Gastrocnemius medialis (tissue), 4 donors: ENCODE measurements at regions not wholly inside any gene's neighbourhood (a gene's known extent, or its start where the extent isn't known, plus 50 kb on each side); places are given as distances from the start of the nearest gene placed in this dataset.

Experiments
- ATAC-seq, 2 donors: fragments of 150-250 bp; one replicate each; pipeline ENCODE4 v1.9.1; 2016
- DNase-seq, 2 donors: peaks; one replicate each; pipeline ENCODE4 v3.0.0-alpha.2; 2019
- H3K27ac ChIP-seq, 4 donors: fragments of 200-600 bp; sonication (generic); 1 replicate in 1 of 4; 2 replicates in 3 of 4; pipeline ENCODE4 v1.5.1; 2016 to 2018; ENCODE audit warnings: mild to moderate bottlenecking in 2 of 4, moderate library complexity in 1 of 4
- H3K27me3 ChIP-seq, 3 donors: fragments of 200-600 bp; sonication (generic) in 2 of 3; 1 replicate in 1 of 3; 2 replicates in 2 of 3; pipeline versions ENCODE4 v1.5.1 to v1.6.0; 2016 to 2019; ENCODE audit warnings: mild to moderate bottlenecking in 1 of 3, moderate library complexity in 1 of 3
- H3K36me3 ChIP-seq, 2 donors: fragments of 200-600 bp; sonication (generic) in 1 of 2; one replicate each; pipeline ENCODE4 v1.5.1; 2017 to 2018
- H3K4me1 ChIP-seq, 2 donors: fragments of 200-600 bp; sonication (generic) in 1 of 2; one replicate each; pipeline ENCODE4 v1.5.1; 2016 to 2017; ENCODE audit warnings: mild to moderate bottlenecking in 2 of 2
- H3K4me3 ChIP-seq, 4 donors: fragments of 200-600 bp; sonication (generic) in 3 of 4; 1 replicate in 1 of 4; 2 replicates in 3 of 4; pipeline ENCODE4 v1.5.1; 2016 to 2019; ENCODE audit warnings: mild to moderate bottlenecking in 2 of 4
- H3K9me3 ChIP-seq, 3 donors: fragments of 200-600 bp; sonication (generic) in 2 of 3; 1 replicate in 1 of 3; 2 replicates in 2 of 3; pipeline ENCODE4 v1.5.1; 2016 to 2019
- CTCF ChIP-seq, 5 experiments: fragments of 450-650 bp in 3 of 5; fragments of 200-600 bp in 2 of 5; sonication (generic) in 2 of 5; IDR thresholded peaks in 4 of 5; conservative IDR thresholded peaks in 1 of 5; 1 replicate in 4 of 5; 2 replicates in 1 of 5; pipeline ENCODE4 v1.5.1; 2016 to 2019; ENCODE audit warnings: antibody characterized with exemption in 5 of 5, mild to moderate bottlenecking in 3 of 5, moderate library complexity in 3 of 5
- POLR2A ChIP-seq, 2 donors: fragments of 450-650 bp; IDR thresholded peaks; one replicate each; pipeline ENCODE4 v1.6.1; 2017; ENCODE audit warnings: antibody characterized with exemption in 2 of 2, mild to moderate bottlenecking in 2 of 2, moderate library complexity in 2 of 2
- in situ Hi-C, 4 donors: fragments of 200-750 bp; cut with MboI; loops; one replicate each; pipeline versions ENCODE4 v1.15.0 to v1.8.0; 2017; ENCODE audit warnings: low sequenced_read_pairs in 4 of 4
- intact Hi-C: fragments of 100-400 bp; cut with DNase I; formaldehyde crosslinking; loops from one replicate; pipeline ENCODE4 v1.15.1; 2023; ENCODE audit warnings: low total_unique reads

- no peak overlapping the region for H3K4me3 ChIP-seq
- TF ChIP-seq POLR2A (IDR thresholded peaks at IDR 0.05) (no peak), CTCF (IDR thresholded peaks at IDR 0.05 in 4 of 5, conservative IDR thresholded peaks at IDR 0.05 in 1 of 5) (no peak)
- H3K4me1 ChIP-seq, result peaks cover 8 to 10% of the 10 kb centered on the region in 2 donors
- H3K27ac ChIP-seq, result peak overlapping the region in 2 of 4 donors; percentile 25 to 83
- ATAC-seq (no peak), DNase-seq (no peak)
- intact Hi-C loops, result loop anchor here (5.0 to 10.0 kb wide), 3 partner anchors 213 to 865 kb away; partner anchors contain the start of gene HMGN4
- in situ Hi-C loops, result loop anchor here in 1 of 4 donors (10.0 kb wide), 1 partner anchor 225 kb away; the partner anchor contains the start of gene HMGN4
- H3K27me3 ChIP-seq, result no peaks in the 10 kb centered on the region
- no peaks in the 10 kb centered on the region for H3K36me3 ChIP-seq
- no peaks in the 10 kb centered on the region for H3K9me3 ChIP-seq
Observed at GRCh38 chr6:26309731-26310142, 55.3 kb upstream of the BTN3A2 start.

- H3K9me3 ChIP-seq, result no peaks in the 10 kb centered on the region
- H3K27me3 ChIP-seq, result no peaks in the 10 kb centered on the region
- no peaks in the 10 kb centered on the region for H3K36me3 ChIP-seq
- no peak for TF ChIP-seq POLR2A (IDR thresholded peaks at IDR 0.05)
- no peak for TF ChIP-seq CTCF (IDR thresholded peaks at IDR 0.05 in 4 of 5, conservative IDR thresholded peaks at IDR 0.05 in 1 of 5)
- intact Hi-C loops (loop anchor here (5.0 to 10.0 kb wide), 3 partner anchors 211 to 864 kb away; partner anchors contain the start of gene HMGN4), in situ Hi-C loops (loop anchor here in 1 of 4 donors (10.0 kb wide), 1 partner anchor 224 kb away; the partner anchor contains the start of gene HMGN4)
- H3K27ac ChIP-seq, result peak overlapping the region in 3 of 4 donors; percentile 25 to 83 (median 41)
- no peak overlapping the region for H3K4me3 ChIP-seq
- DNase-seq, result no peak
- ATAC-seq, result no peak
- H3K4me1 ChIP-seq, result peaks cover 8 to 10% of the 10 kb centered on the region in 2 donors
Observed at GRCh38 chr6:26311012-26311384, 54.0 kb upstream of the BTN3A2 start.

GRCh38 chr6:26311385-26312095 is 53.5 kb upstream of the BTN3A2 start:
- DNase-seq, result peak; percentile 10 to 33
- in situ Hi-C loops, result loop anchor here in 1 of 4 donors (10.0 kb wide), 1 partner anchor 223 kb away; the partner anchor contains the start of gene HMGN4
- no peaks in the 10 kb centered on the region for H3K9me3 ChIP-seq
- H3K27ac ChIP-seq, result peak overlapping the region; percentile 67 to 83 (median 75)
- intact Hi-C loops, result loop anchor here (1.0 to 10.0 kb wide), 4 partner anchors 25 to 863 kb away; partner anchors contain the start of gene HMGN4
- H3K4me1 ChIP-seq, result peaks cover 8 to 10% of the 10 kb centered on the region in 2 donors
- H3K36me3 ChIP-seq, result no peaks in the 10 kb centered on the region
- no peaks in the 10 kb centered on the region for H3K27me3 ChIP-seq
- TF ChIP-seq POLR2A (IDR thresholded peaks at IDR 0.05) (no peak), CTCF (IDR thresholded peaks at IDR 0.05 in 4 of 5, conservative IDR thresholded peaks at IDR 0.05 in 1 of 5) (no peak)
- peak; percentile 68 to 75 for ATAC-seq
- peak overlapping the region; percentile 54 to 65 (median 54) for H3K4me3 ChIP-seq

GRCh38 chr6:26312096-26312463 is 52.9 kb upstream of the BTN3A2 start:
- Histone ChIP-seq H3K4me1 (peaks cover 8 to 10% of the 10 kb centered on the region in 2 donors), H3K9me3 (no peaks in the 10 kb centered on the region), H3K36me3 (no peaks in the 10 kb centered on the region), H3K27ac (peak overlapping the region; percentile 67 to 83 (median 75)), H3K4me3 (peak overlapping the region; percentile 54 to 65 (median 54)), H3K27me3 (no peaks in the 10 kb centered on the region)
- intact Hi-C loops, result loop anchor here (1.0 to 10.0 kb wide), 4 partner anchors 26 to 863 kb away; partner anchors contain the start of gene HMGN4
- DNase-seq (no peak), ATAC-seq (no peak)
- no peak for TF ChIP-seq CTCF (IDR thresholded peaks at IDR 0.05 in 4 of 5, conservative IDR thresholded peaks at IDR 0.05 in 1 of 5)
- no peak for TF ChIP-seq POLR2A (IDR thresholded peaks at IDR 0.05)
- in situ Hi-C loops, result loop anchor here in 1 of 4 donors (10.0 kb wide), 1 partner anchor 223 kb away; the partner anchor contains the start of gene HMGN4
